A549 (cell line): ENCODE measurements at regions not wholly inside any gene's neighbourhood (a gene's known extent, or its start where the extent isn't known, plus 50 kb on each side); places are given as distances from the start of the nearest gene placed in this dataset.

Source experiments
- ATAC-seq, 2 experiments: fragments of 200-7000 bp in 1 of 2; fragments of >200 bp in 1 of 2; cut with Nextera tagmentation in 1 of 2; cut with Tn5 transposase in 1 of 2; 3 replicates each; pipeline versions ENCODE4 v1.8.0 to v1.9.1; 2018 to 2020; ENCODE audit warnings: mild to moderate bottlenecking in 1 of 2, moderate library complexity in 1 of 2
- CTCF ChIA-PET: fragments of 300-600 bp; sonication (Branson Sonifier 250); formaldehyde crosslinking; extraction: SDS; loops from one replicate; lab custom pipeline; 2021; ENCODE audit warnings: antibody characterized with exemption, inconsistent platforms; lab: Yijun Ruan, JAX
- POLR2A ChIA-PET: fragments of 350-600 bp; formaldehyde crosslinking; extraction: SDS; loops from one replicate; lab custom pipeline; 2021; ENCODE audit warnings: antibody characterized with exemption, inconsistent platforms; lab: Yijun Ruan, JAX
- DNase-seq, 2 experiments: peaks; one replicate each; pipeline versions ENCODE4 v3.0.0 to v3.0.0-alpha.2; 2011 to 2016; ENCODE audit warnings: low read depth in 1 of 2, low spot score in 1 of 2
- FAIRE-seq: peaks from 2 replicates; lab custom pipeline; 2011; peaks lifted over from hg19 to GRCh38; lab: Jason Lieb, UNC
- H3K27ac ChIP-seq, 2 experiments: fragments of >200 bp; sonication (Bioruptor Twin); formaldehyde crosslinking; 3 replicates each; pipeline ENCODE4 v1.5.1; 2016 to 2017
- H3K4me1 ChIP-seq: fragments of >200 bp; sonication (Bioruptor Twin); formaldehyde crosslinking; 3 replicates; pipeline ENCODE4 v1.6.1; 2016
- H3K4me2 ChIP-seq: fragments of >200 bp; sonication (Bioruptor Twin); formaldehyde crosslinking; 3 replicates; pipeline ENCODE4 v1.6.1; 2016
- H3K4me3 ChIP-seq: fragments of >200 bp; sonication (Bioruptor Twin); formaldehyde crosslinking; 3 replicates; pipeline ENCODE4 v1.5.1; 2016
- H3K9me3 ChIP-seq: fragments of >200 bp; sonication (Bioruptor Twin); formaldehyde crosslinking; 3 replicates; pipeline ENCODE4 v1.6.1; 2016
- BCL3 ChIP-seq: fragments of >200 bp; sonication (Bioruptor Twin); formaldehyde crosslinking; IDR thresholded peaks from 3 replicates; pipeline ENCODE4 v1.6.1; 2016
- BHLHE40 ChIP-seq: IDR thresholded peaks from 2 replicates; pipeline ENCODE4 v1.6.1; 2012; ENCODE audit warnings: low read depth, low read length, inconsistent platforms
- CBX2 ChIP-seq: fragments of 200-600 bp; sonication (generic); IDR thresholded peaks from 2 replicates; pipeline ENCODE4 v1.6.1; 2016; ENCODE audit warnings: low read depth, mild to moderate bottlenecking, borderline replicate concordance
- CEBPB ChIP-seq, 2 experiments: fragments of >200 bp in 1 of 2; sonication (Bioruptor Twin) in 1 of 2; formaldehyde crosslinking in 1 of 2; IDR thresholded peaks; 2 replicates each; pipeline ENCODE4 v1.6.1; 2012 to 2016
- CHD4 ChIP-seq: fragments of 200-600 bp; sonication (generic); IDR thresholded peaks from 2 replicates; pipeline ENCODE4 v1.6.1; 2016; ENCODE audit warnings: antibody characterized with exemption, mild to moderate bottlenecking, borderline replicate concordance
- E2F6 ChIP-seq: IDR thresholded peaks from 2 replicates; pipeline ENCODE4 v1.6.1; 2012; ENCODE audit warnings: low read depth, borderline replicate concordance
- EHF ChIP-seq: fragments of 250-450 bp; sonication (Bioruptor Pico); IDR thresholded peaks from 2 replicates; pipeline ENCODE4 v1.5.0; 2020; ENCODE audit warnings: mild to moderate bottlenecking
- ELK1 ChIP-seq: fragments of 150-350 bp; IDR thresholded peaks from 2 replicates; pipeline ENCODE4 v1.6.1; 2014; ENCODE audit warnings: low read depth, mild to moderate bottlenecking, low read length
- EP300 ChIP-seq, 2 experiments: fragments of >200 bp; sonication (Bioruptor Twin); formaldehyde crosslinking; IDR thresholded peaks; 2 replicates in 1 of 2; 3 replicates in 1 of 2; pipeline ENCODE4 v1.6.1; 2016 to 2017
- HES2 ChIP-seq: fragments of >200 bp; sonication (Bioruptor Twin); formaldehyde crosslinking; IDR thresholded peaks from 2 replicates; pipeline ENCODE4 v1.6.1; 2016
- HMGXB4 ChIP-seq: fragments of 250-450 bp; sonication (Bioruptor Pico); IDR thresholded peaks from 2 replicates; pipeline ENCODE4 v1.5.0; 2021; ENCODE audit warnings: mild to moderate bottlenecking, moderate library complexity, borderline replicate concordance
- HOXB5 ChIP-seq: fragments of 250-450 bp; sonication (Bioruptor Pico); IDR thresholded peaks from 2 replicates; pipeline ENCODE4 v1.5.0; 2020; ENCODE audit warnings: mild to moderate bottlenecking, moderate library complexity
- JUNB ChIP-seq: fragments of >200 bp; sonication (Bioruptor Twin); formaldehyde crosslinking; IDR thresholded peaks from 2 replicates; pipeline ENCODE4 v1.6.1; 2016
- KDM1A ChIP-seq: fragments of 200-600 bp; sonication (generic); IDR thresholded peaks from 2 replicates; pipeline ENCODE4 v1.6.1; 2016; ENCODE audit warnings: low read depth, mild to moderate bottlenecking
- KDM5A ChIP-seq: fragments of 200-600 bp; sonication (generic); IDR thresholded peaks from 2 replicates; pipeline ENCODE4 v1.6.1; 2016; ENCODE audit warnings: antibody characterized with exemption, mild to moderate bottlenecking
- MAFK ChIP-seq: fragments of 450-650 bp; IDR thresholded peaks from 2 replicates; pipeline ENCODE4 v1.6.1; 2014; ENCODE audit not compliant: partially characterized antibody
- MAZ ChIP-seq: fragments of 150-350 bp; IDR thresholded peaks from 2 replicates; pipeline ENCODE4 v1.6.1; 2014; ENCODE audit warnings: antibody characterized with exemption, low read depth, low read length, borderline replicate concordance
- PHF8 ChIP-seq: fragments of 200-600 bp; sonication (generic); IDR thresholded peaks from 2 replicates; pipeline ENCODE4 v1.6.1; 2016; ENCODE audit warnings: low read depth, mild to moderate bottlenecking, antibody characterized with exemption, moderate library complexity, borderline replicate concordance
- POLR2AphosphoS2 ChIP-seq: conservative IDR thresholded peaks from 2 replicates; pipeline ENCODE4 v1.6.1; 2012; ENCODE audit warnings: low read length, improper control_type of control experiment, inconsistent platforms
- RFX5 ChIP-seq: fragments of 450-650 bp; IDR thresholded peaks from 2 replicates; pipeline ENCODE4 v1.7.1; 2014; ENCODE audit warnings: antibody characterized with exemption, mild to moderate bottlenecking, moderate library complexity
- TP53 ChIP-seq: fragments of 250-450 bp; sonication (Bioruptor Pico); IDR thresholded peaks from 2 replicates; pipeline ENCODE4 v1.5.0; 2021; ENCODE audit warnings: mild to moderate bottlenecking, moderate library complexity
- USF2 ChIP-seq: fragments of 450-650 bp; IDR thresholded peaks from 2 replicates; pipeline ENCODE4 v1.6.1; 2014; ENCODE audit warnings: antibody characterized with exemption
- ZC3H11A ChIP-seq: fragments of 450-650 bp; IDR thresholded peaks from 2 replicates; pipeline ENCODE4 v1.6.1; 2014; ENCODE audit warnings: antibody characterized with exemption, mild to moderate bottlenecking
- ZSCAN20 ChIP-seq: fragments of 250-450 bp; sonication (Bioruptor Pico); IDR thresholded peaks from 2 replicates; pipeline ENCODE4 v1.8.0; 2022; ENCODE audit warnings: mild to moderate bottlenecking, moderate library complexity
- WGBS: methylation state at CpG from one replicate; pipeline ENCODE4 v1.1.6; 2017; ENCODE audit errors: missing lambda C conversion rate; 5-methylcytosine and 5-hydroxymethylcytosine counted together

- DNase-seq = no peak
- POLR2A ChIA-PET = no interaction called here
- FAIRE-seq = no peak
- no peak for TF ChIP-seq CHD4
- TF ChIP-seq EHF = no peak
- TF ChIP-seq POLR2AphosphoS2 = no peak
- no peak for TF ChIP-seq ZSCAN20
- Histone ChIP-seq H3K27ac (no peak overlapping the region), H3K4me2 (no peak overlapping the region), H3K4me3 (no peak overlapping the region), H3K4me1 (no peaks in the 10 kb centered on the region), H3K9me3 (no peaks in the 10 kb centered on the region)
- 65% methylated on average over 1 of the region's 1 CpG for WGBS
- CTCF ChIA-PET = no interaction called here
- ATAC-seq = no peak
These were observed 501.4 kb downstream of the NSUN3 start for GRCh38 chr3:94564247-94564646.

GRCh38 chr3:94568041-94568440 lies 505.2 kb downstream of the NSUN3 start:
- CTCF ChIA-PET = no interaction called here
- Histone ChIP-seq H3K4me1 (no peaks in the 10 kb centered on the region), H3K4me2 (no peak overlapping the region), H3K9me3 (no peaks in the 10 kb centered on the region), H3K27ac (no peak overlapping the region), H3K4me3 (no peak overlapping the region)
- FAIRE-seq = no peak
- POLR2A ChIA-PET = no interaction called here
- TF ChIP-seq CBX2 (no peak), HOXB5 (CRISPR knock-in tag) (no peak), KDM1A (no peak), E2F6 (no peak), ZC3H11A (no peak), EP300 (IDR thresholded peaks at IDR 0.05) (no peak), TP53 (CRISPR knock-in tag) (no peak), POLR2AphosphoS2 (no peak), BCL3 (no peak), HMGXB4 (CRISPR knock-in tag) (no peak), ELK1 (no peak), MAFK (no peak), CEBPB (IDR thresholded peaks at IDR 0.05) (no peak), MAZ (no peak), JUNB (no peak), PHF8 (no peak)
- ATAC-seq = no peak
- no peak for DNase-seq
- WGBS = 0% methylated on average over 1 of the region's 1 CpG

GRCh38 chr3:94573337-94573736 lies 510.5 kb downstream of the NSUN3 start:
- DNase-seq = no peak
- H3K4me2 ChIP-seq = no peak overlapping the region
- no peak overlapping the region for H3K27ac ChIP-seq
- POLR2A ChIA-PET = no interaction called here
- no peak for FAIRE-seq
- H3K4me3 ChIP-seq = no peak overlapping the region
- H3K9me3 ChIP-seq = no peaks in the 10 kb centered on the region
- CTCF ChIA-PET = no interaction called here
- H3K4me1 ChIP-seq = no peaks in the 10 kb centered on the region
- 44% methylated on average over 2 of the region's 2 CpGs for WGBS
- no peak for ATAC-seq
- TF ChIP-seq BHLHE40 = no peak
- TF ChIP-seq RFX5 = no peak
- TF ChIP-seq KDM5A = no peak
- TF ChIP-seq HMGXB4 (CRISPR knock-in tag) = no peak
- TF ChIP-seq CBX2 = no peak
- TF ChIP-seq USF2 = no peak
- no peak for TF ChIP-seq HES2
